ENCODE measurements at regions not wholly inside any gene's neighbourhood (a gene's known extent, or its start where the extent isn't known, plus 50 kb on each side); places are given as distances from the start of the nearest gene placed in this dataset.
A peak's percentile ranks its signal among the peaks of the same experiment; 100 is the strongest.

DNA sequence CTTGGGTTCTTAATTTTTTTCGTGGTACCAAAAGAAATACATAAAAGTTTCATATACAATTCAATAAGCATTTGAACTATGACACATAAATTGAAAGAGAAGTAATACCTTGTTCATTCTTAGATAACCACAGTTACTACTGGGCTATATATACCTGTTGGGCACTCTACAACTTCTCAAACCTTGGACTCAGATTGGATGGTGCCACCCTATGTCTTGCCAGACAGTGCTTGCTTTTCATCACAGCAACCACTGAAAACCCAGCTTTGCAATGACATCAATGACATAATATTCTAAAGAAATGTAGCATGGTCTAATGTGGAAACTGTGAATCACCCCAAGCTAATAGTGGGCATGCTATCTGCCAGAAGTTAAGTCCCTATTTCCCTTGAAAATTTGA, 62.8 kb upstream of the DPH5 start:
- peaks cover 2% of the 10 kb centered on the region for H3K9me3 ChIP-seq (ENCODE audit: control insufficient read depth, low read length)
- no peak overlapping the region for H3K4me3 ChIP-seq (ENCODE audit: insufficient read depth in 1 of 2, low read depth in 1 of 2, low read length in 2 of 2)
- H3K27ac ChIP-seq (ENCODE audit: low read length, poor library complexity, severe bottlenecking) = no peak overlapping the region
- DNase-seq = no peak
- no peak overlapping the region for H4K91ac ChIP-seq (ENCODE audit: low read length)
- peaks cover 0 to 9% of the 10 kb centered on the region in 2 experiments for H3K36me3 ChIP-seq (ENCODE audit: control insufficient read depth in 1 of 2, insufficient read depth in 2 of 2, low read depth in 1 of 2, low read length in 2 of 2)
- H3K27me3 ChIP-seq (ENCODE audit: control insufficient read depth in 1 of 2, insufficient read depth in 1 of 2, low read length in 2 of 2) = no peaks in the 10 kb centered on the region
- no peak overlapping the region for H2BK120ac ChIP-seq (ENCODE audit: low read depth, low read length)
- no peak overlapping the region for H3K4me2 ChIP-seq (ENCODE audit: low read length, poor library complexity, severe bottlenecking)
- H4K8ac ChIP-seq (ENCODE audit: low read length) = no peak overlapping the region
- no peak overlapping the region for H2AFZ ChIP-seq (ENCODE audit: low read depth, low read length)
- no peak overlapping the region for H3K23ac ChIP-seq (ENCODE audit: low read length in 2 of 2)
- no peaks in the 10 kb centered on the region for H3K4me1 ChIP-seq (ENCODE audit: control insufficient read depth, insufficient read depth, low read depth, low read length)
- H2BK5ac ChIP-seq (ENCODE audit: low read depth, low read length, poor library complexity, severe bottlenecking) = no peak overlapping the region
- H3K4ac ChIP-seq (ENCODE audit: low read depth in 1 of 2, low read length in 2 of 2) = no peak overlapping the region
- H3K9ac ChIP-seq (ENCODE audit: low read length) = no peak overlapping the region
- H3K14ac ChIP-seq (ENCODE audit: low read length in 2 of 2) = no peak overlapping the region
- no peaks in the 10 kb centered on the region for H3K79me1 ChIP-seq (replicated peaks; ENCODE audit: low read length, poor library complexity, severe bottlenecking)
- no peak overlapping the region for H2BK15ac ChIP-seq (ENCODE audit: low read depth, poor library complexity, severe bottlenecking)
- no CpG with 5 or more reads among the region's 1 CpG for WGBS
- no peak overlapping the region for H2BK12ac ChIP-seq (ENCODE audit: low read length in 2 of 2)
- H2AK5ac ChIP-seq (ENCODE audit: low read length, severe bottlenecking) = no peak overlapping the region
- no peak overlapping the region for H3K18ac ChIP-seq (ENCODE audit: low read depth in 1 of 2, low read length in 2 of 2)

DNA sequence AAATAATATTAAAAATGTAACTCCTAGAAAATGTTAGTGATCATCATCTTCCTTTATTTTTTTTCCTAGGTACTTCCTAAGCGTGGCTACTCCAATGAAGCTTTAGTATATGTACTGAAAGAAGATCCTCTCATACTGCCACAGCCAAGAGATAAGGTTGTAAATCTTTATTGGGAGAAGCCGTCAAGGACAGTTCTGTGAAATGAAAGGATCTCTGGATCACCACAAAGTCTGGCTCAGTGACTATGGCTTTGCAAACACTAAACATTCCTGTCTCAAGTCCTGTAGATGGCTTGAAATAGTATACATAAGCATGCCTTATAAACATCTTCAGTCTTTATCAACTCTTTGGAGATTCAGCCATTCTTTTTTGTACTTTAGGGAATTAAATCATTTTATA, 61.2 kb upstream of the DPH5 start:
- no CpG with 5 or more reads among the region's 2 CpGs for WGBS
- no peak overlapping the region for H3K27ac ChIP-seq (ENCODE audit: low read length, poor library complexity, severe bottlenecking)

DNA sequence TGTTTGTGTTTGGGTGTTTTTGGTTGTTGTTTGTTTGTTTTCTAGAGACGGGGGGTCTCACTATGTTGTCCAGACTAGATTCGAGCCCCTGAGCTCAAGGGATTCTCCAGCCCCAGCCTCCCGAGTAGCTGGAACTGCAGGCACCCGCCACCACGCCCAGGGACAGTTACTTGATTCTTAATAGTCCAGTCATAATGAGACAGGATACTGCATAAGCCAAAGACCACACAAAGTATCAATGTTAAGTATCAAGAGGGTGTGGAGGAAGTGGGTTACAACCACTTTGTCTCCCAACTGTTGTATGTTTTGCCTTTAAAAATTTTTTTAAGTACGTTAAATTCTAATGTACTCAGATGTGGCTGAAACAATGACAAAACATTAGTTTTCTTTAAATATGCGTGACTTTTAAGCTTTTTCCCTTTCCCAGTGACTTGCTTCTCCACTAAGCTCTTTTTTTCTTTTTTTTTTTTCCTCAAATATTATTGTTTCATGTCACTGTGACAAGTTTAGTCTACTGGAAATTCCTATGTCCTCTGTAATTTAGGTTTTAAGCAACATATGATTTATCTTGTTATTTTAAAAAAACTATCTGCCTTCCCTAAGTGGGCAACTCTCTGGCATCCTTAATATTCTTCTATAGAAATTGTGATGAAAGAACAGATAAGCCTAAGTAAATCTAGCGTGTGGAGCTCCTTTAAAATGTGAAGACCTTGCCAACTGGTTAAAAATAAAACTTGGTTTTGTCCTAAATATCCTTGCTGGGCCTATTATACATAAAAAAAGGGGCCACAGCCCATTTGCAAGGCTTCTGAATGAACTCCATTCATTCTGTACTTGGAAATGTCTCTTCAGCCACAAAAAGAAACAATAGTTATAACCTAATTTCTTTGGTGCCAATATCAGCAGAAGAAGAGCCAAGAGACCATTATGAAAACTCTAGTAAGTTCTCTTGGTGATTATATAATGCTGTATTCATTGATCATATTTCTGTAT, 56.2 kb upstream of the DPH5 start:
- Histone ChIP-seq H3K18ac (ENCODE audit: low read depth in 1 of 2, low read length in 2 of 2) (no peak overlapping the region), H3K27me3 (ENCODE audit: control insufficient read depth in 1 of 2, insufficient read depth in 1 of 2, low read length in 2 of 2) (no peaks in the 10 kb centered on the region), H4K91ac (ENCODE audit: low read length) (no peak overlapping the region), H2BK12ac (ENCODE audit: low read length in 2 of 2) (no peak overlapping the region), H2BK15ac (ENCODE audit: low read depth, poor library complexity, severe bottlenecking) (no peak overlapping the region), H3K4ac (ENCODE audit: low read depth in 1 of 2, low read length in 2 of 2) (no peak overlapping the region), H3K14ac (ENCODE audit: low read length in 2 of 2) (no peak overlapping the region), H3K9me3 (ENCODE audit: control insufficient read depth, low read length) (no peaks in the 10 kb centered on the region), H3K23ac (ENCODE audit: low read length in 2 of 2) (no peak overlapping the region), H2AFZ (ENCODE audit: low read depth, low read length) (no peak overlapping the region), H3K27ac (ENCODE audit: low read length, poor library complexity, severe bottlenecking) (no peak overlapping the region), H4K8ac (ENCODE audit: low read length) (no peak overlapping the region), H3K9ac (ENCODE audit: low read length) (no peak overlapping the region), H3K4me3 (ENCODE audit: insufficient read depth in 1 of 2, low read depth in 1 of 2, low read length in 2 of 2) (no peak overlapping the region), H2BK120ac (ENCODE audit: low read depth, low read length) (no peak overlapping the region), H3K4me2 (ENCODE audit: low read length, poor library complexity, severe bottlenecking) (no peak overlapping the region), H3K36me3 (ENCODE audit: control insufficient read depth in 1 of 2, insufficient read depth in 2 of 2, low read depth in 1 of 2, low read length in 2 of 2) (peaks cover 3 to 14% of the 10 kb centered on the region in 2 experiments), H2AK5ac (ENCODE audit: low read length, severe bottlenecking) (no peak overlapping the region), H3K79me1 (replicated peaks; ENCODE audit: low read length, poor library complexity, severe bottlenecking) (no peaks in the 10 kb centered on the region), H2BK5ac (ENCODE audit: low read depth, low read length, poor library complexity, severe bottlenecking) (no peak overlapping the region), H3K4me1 (ENCODE audit: control insufficient read depth, insufficient read depth, low read depth, low read length) (no peaks in the 10 kb centered on the region)
- DNase-seq = no peak
- 90% methylated on average over 7 of the region's 8 CpGs for WGBS

More for the DNA sequence above, 61.2 kb upstream of the DPH5 start:
- no peak overlapping the region for H3K9ac ChIP-seq (ENCODE audit: low read length)
- no peaks in the 10 kb centered on the region for H3K4me1 ChIP-seq (ENCODE audit: control insufficient read depth, insufficient read depth, low read depth, low read length)
- DNase-seq = peak; percentile 48
- H3K27me3 ChIP-seq (ENCODE audit: control insufficient read depth in 1 of 2, insufficient read depth in 1 of 2, low read length in 2 of 2) = no peaks in the 10 kb centered on the region
- no peak overlapping the region for H2BK12ac ChIP-seq (ENCODE audit: low read length in 2 of 2)
- no peak overlapping the region for H3K4me2 ChIP-seq (ENCODE audit: low read length, poor library complexity, severe bottlenecking)
- no peaks in the 10 kb centered on the region for H3K9me3 ChIP-seq (ENCODE audit: control insufficient read depth, low read length)
- peaks cover 0 to 9% of the 10 kb centered on the region in 2 experiments for H3K36me3 ChIP-seq (ENCODE audit: control insufficient read depth in 1 of 2, insufficient read depth in 2 of 2, low read depth in 1 of 2, low read length in 2 of 2)
- no peak overlapping the region for H3K14ac ChIP-seq (ENCODE audit: low read length in 2 of 2)
- H2BK120ac ChIP-seq (ENCODE audit: low read depth, low read length) = no peak overlapping the region
- H3K79me1 ChIP-seq (replicated peaks; ENCODE audit: low read length, poor library complexity, severe bottlenecking) = no peaks in the 10 kb centered on the region
- H2BK5ac ChIP-seq (ENCODE audit: low read depth, low read length, poor library complexity, severe bottlenecking) = no peak overlapping the region
- no peak overlapping the region for H2BK15ac ChIP-seq (ENCODE audit: low read depth, poor library complexity, severe bottlenecking)
- no peak overlapping the region for H3K4ac ChIP-seq (ENCODE audit: low read depth in 1 of 2, low read length in 2 of 2)
- no peak overlapping the region for H3K23ac ChIP-seq (ENCODE audit: low read length in 2 of 2)
- H2AK5ac ChIP-seq (ENCODE audit: low read length, severe bottlenecking) = no peak overlapping the region
- H4K8ac ChIP-seq (ENCODE audit: low read length) = no peak overlapping the region
- H4K91ac ChIP-seq (ENCODE audit: low read length) = no peak overlapping the region
- H3K18ac ChIP-seq (ENCODE audit: low read depth in 1 of 2, low read length in 2 of 2) = no peak overlapping the region
- no peak overlapping the region for H2AFZ ChIP-seq (ENCODE audit: low read depth, low read length)
- H3K4me3 ChIP-seq (ENCODE audit: insufficient read depth in 1 of 2, low read depth in 1 of 2, low read length in 2 of 2) = no peak overlapping the region

DNA sequence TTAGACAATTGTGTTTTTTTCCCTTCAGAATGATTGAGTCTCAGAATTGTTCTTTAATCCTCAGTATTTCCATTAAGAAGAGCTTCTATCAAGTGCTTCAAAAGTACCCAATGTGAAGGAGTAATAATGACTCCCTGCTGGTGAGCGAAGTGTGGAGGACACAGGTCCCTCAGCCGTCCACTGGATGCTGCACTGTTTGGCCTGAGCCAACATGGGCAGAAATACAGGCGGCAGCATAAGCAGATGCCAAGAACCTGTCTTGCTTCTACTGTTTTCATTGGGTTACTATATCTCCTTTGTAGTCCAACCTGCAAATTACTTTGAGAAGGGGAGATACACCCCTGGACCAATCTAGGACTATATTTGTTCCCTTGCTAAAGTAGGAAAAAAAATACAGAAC, 55.3 kb upstream of the DPH5 start:
- H3K18ac ChIP-seq (ENCODE audit: low read depth in 1 of 2, low read length in 2 of 2) = no peak overlapping the region
- no peak overlapping the region for H2AK5ac ChIP-seq (ENCODE audit: low read length, severe bottlenecking)
- no peaks in the 10 kb centered on the region for H3K9me3 ChIP-seq (ENCODE audit: control insufficient read depth, low read length)
- no peak overlapping the region for H3K14ac ChIP-seq (ENCODE audit: low read length in 2 of 2)
- no peak for DNase-seq
- no peak overlapping the region for H2BK12ac ChIP-seq (ENCODE audit: low read length in 2 of 2)
- WGBS = 99% methylated on average over 3 of the region's 3 CpGs
- no peak overlapping the region for H2BK120ac ChIP-seq (ENCODE audit: low read depth, low read length)
- no peak overlapping the region for H3K4me2 ChIP-seq (ENCODE audit: low read length, poor library complexity, severe bottlenecking)
- H4K8ac ChIP-seq (ENCODE audit: low read length) = no peak overlapping the region
- no peak overlapping the region for H2BK15ac ChIP-seq (ENCODE audit: low read depth, poor library complexity, severe bottlenecking)
- no peaks in the 10 kb centered on the region for H3K4me1 ChIP-seq (ENCODE audit: control insufficient read depth, insufficient read depth, low read depth, low read length)
- H3K4ac ChIP-seq (ENCODE audit: low read depth in 1 of 2, low read length in 2 of 2) = no peak overlapping the region
- H4K91ac ChIP-seq (ENCODE audit: low read length) = no peak overlapping the region
- H2AFZ ChIP-seq (ENCODE audit: low read depth, low read length) = no peak overlapping the region
- no peak overlapping the region for H3K9ac ChIP-seq (ENCODE audit: low read length)
- H3K27me3 ChIP-seq (ENCODE audit: control insufficient read depth in 1 of 2, insufficient read depth in 1 of 2, low read length in 2 of 2) = no peaks in the 10 kb centered on the region
- H3K23ac ChIP-seq (ENCODE audit: low read length in 2 of 2) = no peak overlapping the region
- peaks cover 3 to 13% of the 10 kb centered on the region in 2 experiments for H3K36me3 ChIP-seq (ENCODE audit: control insufficient read depth in 1 of 2, insufficient read depth in 2 of 2, low read depth in 1 of 2, low read length in 2 of 2)
- no peak overlapping the region for H3K27ac ChIP-seq (ENCODE audit: low read length, poor library complexity, severe bottlenecking)
- no peaks in the 10 kb centered on the region for H3K79me1 ChIP-seq (replicated peaks; ENCODE audit: low read length, poor library complexity, severe bottlenecking)
- H3K4me3 ChIP-seq (ENCODE audit: insufficient read depth in 1 of 2, low read depth in 1 of 2, low read length in 2 of 2) = no peak overlapping the region
- H2BK5ac ChIP-seq (ENCODE audit: low read depth, low read length, poor library complexity, severe bottlenecking) = no peak overlapping the region

Measured in mesenchymal stem cell (in vitro differentiated cells and primary cell).